HUES6 (cell line): ENCODE measurements at regions not wholly inside any gene's neighbourhood (a gene's known extent, or its start where the extent isn't known, plus 50 kb on each side); places are given as distances from the start of the nearest gene placed in this dataset.
"Not testable (repeated sequence)": the region's sequence is repeated elsewhere in the genome, so short reads cannot be mapped to it uniquely, and the experiment has no call there.

Source experiments
- H3K27ac ChIP-seq: 2 replicates; pipeline ENCODE4 v1.7.0; 2013; ENCODE audit warnings: low read depth, mild to moderate bottlenecking, low read length, inconsistent platforms
- H3K27me3 ChIP-seq: 2 replicates; pipeline ENCODE4 v1.6.1; 2013; ENCODE audit warnings: low read length; ENCODE audit not compliant: control insufficient read depth, insufficient read depth
- H3K36me3 ChIP-seq: 2 replicates; pipeline ENCODE4 v1.6.1; 2013; ENCODE audit warnings: low read length; ENCODE audit not compliant: control insufficient read depth, insufficient read depth
- H3K4me1 ChIP-seq: 2 replicates; pipeline ENCODE4 v1.6.1; 2013; ENCODE audit warnings: low read length; ENCODE audit not compliant: control insufficient read depth, insufficient read depth
- H3K4me3 ChIP-seq: 2 replicates; pipeline ENCODE4 v1.5.1; 2013; ENCODE audit warnings: low read depth, low read length
- H3K9ac ChIP-seq: one replicate; pipeline ENCODE4 v1.6.1; 2013; ENCODE audit warnings: mild to moderate bottlenecking, low read length
- H3K9me3 ChIP-seq: 2 replicates; pipeline ENCODE4 v1.6.1; 2013; ENCODE audit warnings: low read depth, low read length; ENCODE audit not compliant: control insufficient read depth, insufficient read depth

- Histone ChIP-seq H3K9me3 (no peaks in the 10 kb centered on the region), H3K27ac (no peak overlapping the region), H3K9ac (no peak overlapping the region), H3K27me3 (no peaks in the 10 kb centered on the region), H3K4me3 (no peak overlapping the region), H3K4me1 (no peaks in the 10 kb centered on the region), H3K36me3 (no peaks in the 10 kb centered on the region)
Measured at GRCh38 chr7:65812281-65812680, 60.6 kb upstream of the VKORC1L1 start.

- not testable (repeated sequence) for H3K4me3 ChIP-seq, H3K27me3 ChIP-seq, H3K27ac ChIP-seq, H3K9ac ChIP-seq, H3K9me3 ChIP-seq, H3K4me1 ChIP-seq, H3K36me3 ChIP-seq
Measured at GRCh38 chr7:65814556-65815167, 58.2 kb upstream of the VKORC1L1 start.

- Histone ChIP-seq H3K4me1 (no peaks in the 10 kb centered on the region), H3K36me3 (no peaks in the 10 kb centered on the region), H3K9ac (no peak overlapping the region), H3K9me3 (no peaks in the 10 kb centered on the region), H3K4me3 (no peak overlapping the region), H3K27me3 (no peaks in the 10 kb centered on the region), H3K27ac (no peak overlapping the region)
Measured at GRCh38 chr7:65820287-65820950, 52.5 kb upstream of the VKORC1L1 start.
